Prostate gland (tissue), 2 donors: ENCODE measurements at regions not wholly inside any gene's neighbourhood (a gene's known extent, or its start where the extent isn't known, plus 50 kb on each side); places are given as distances from the start of the nearest gene placed in this dataset.
A peak's percentile ranks its signal among the peaks of the same experiment; 100 is the strongest.

Experiments
- DNase-seq: peaks from one replicate; pipeline ENCODE4 v3.0.0-alpha.2; 2019; ENCODE audit warnings: low spot score
- H3K27ac ChIP-seq, 2 donors: fragments of 200-600 bp; sonication (generic); 2 replicates each; pipeline ENCODE4 v1.5.1; 2017 to 2019
- H3K27me3 ChIP-seq: fragments of 200-600 bp; sonication (generic); replicated peaks from 2 replicates; pipeline ENCODE4 v1.5.1; 2019; ENCODE audit not compliant: insufficient read depth
- H3K36me3 ChIP-seq, 2 donors: fragments of 200-600 bp; sonication (generic); 1 replicate in 1 of 2; 2 replicates in 1 of 2; pipeline versions ENCODE4 v1.5.1 to v1.8.1; 2017 to 2019
- H3K4me1 ChIP-seq: fragments of 200-600 bp; sonication (generic); replicated peaks from 2 replicates; pipeline ENCODE4 v1.5.1; 2019
- H3K4me3 ChIP-seq, 2 donors: fragments of 200-600 bp; sonication (generic); 2 replicates each; pipeline ENCODE4 v1.5.1; 2017 to 2019
- H3K9me3 ChIP-seq: fragments of 200-600 bp; sonication (generic); 2 replicates; pipeline ENCODE4 v1.5.1; 2017
- CTCF ChIP-seq, 4 experiments: fragments of 200-600 bp in 2 of 4; fragments of 450-650 bp in 2 of 4; sonication (generic) in 2 of 4; IDR thresholded peaks; 1 replicate in 3 of 4; 2 replicates in 1 of 4; pipeline ENCODE4 v1.5.1; 2016 to 2019; ENCODE audit warnings: antibody characterized with exemption in 4 of 4, mild to moderate bottlenecking in 2 of 4, moderate library complexity in 2 of 4
- POLR2A ChIP-seq: fragments of 450-650 bp; IDR thresholded peaks from one replicate; pipeline ENCODE4 v1.6.1; 2016; ENCODE audit warnings: antibody characterized with exemption, mild to moderate bottlenecking
- POLR2AphosphoS5 ChIP-seq: sonication (generic); formaldehyde crosslinking; IDR thresholded peaks from one replicate; pipeline ENCODE4 v1.6.1; 2017; ENCODE audit warnings: antibody characterized with exemption
- WGBS: methylation state at CpG from one replicate; pipeline ENCODE4 v1.1.5; 2018; 5-methylcytosine and 5-hydroxymethylcytosine counted together
- intact Hi-C: fragments of 100-400 bp; cut with DNase I; formaldehyde crosslinking; loops from one replicate; pipeline ENCODE4 v1.14.2; 2022

- intact Hi-C loops: no loop called here
- TF ChIP-seq POLR2A (no peak), POLR2AphosphoS5 (peak; percentile 52), CTCF (IDR thresholded peaks at IDR 0.05) (no peak)
- Histone ChIP-seq H3K27ac (no peak overlapping the region), H3K4me3 (no peak overlapping the region), H3K27me3 (no peaks in the 10 kb centered on the region), H3K36me3 (no peaks in the 10 kb centered on the region), H3K9me3 (no peaks in the 10 kb centered on the region), H3K4me1 (no peaks in the 10 kb centered on the region)
- no peak for DNase-seq
- WGBS: 28% methylated on average over 2 of the region's 2 CpGs
Observed at GRCh38 chr9:24132244-24132643, 306.2 kb upstream of the ELAVL2 start.

GRCh38 chr9:24127519-24127918, 301.5 kb upstream of the ELAVL2 start:
- H3K27me3 ChIP-seq: no peaks in the 10 kb centered on the region
- H3K36me3 ChIP-seq: no peaks in the 10 kb centered on the region
- H3K4me1 ChIP-seq: no peaks in the 10 kb centered on the region
- no peaks in the 10 kb centered on the region for H3K9me3 ChIP-seq
- intact Hi-C loops: no loop called here
- no peak for TF ChIP-seq POLR2A
- no peak for TF ChIP-seq CTCF (IDR thresholded peaks at IDR 0.05)
- no peak for TF ChIP-seq POLR2AphosphoS5
- H3K4me3 ChIP-seq: no peak overlapping the region
- H3K27ac ChIP-seq: no peak overlapping the region
- no peak for DNase-seq
- 97% methylated on average over 1 of the region's 1 CpG for WGBS

GRCh38 chr9:24118190-24118589, 292.1 kb upstream of the ELAVL2 start:
- WGBS: 78% methylated on average over 5 of the region's 5 CpGs

GRCh38 chr9:24096756-24097155, 270.7 kb upstream of the ELAVL2 start:
- 80% methylated on average over 1 of the region's 1 CpG for WGBS
- Histone ChIP-seq H3K4me1 (no peaks in the 10 kb centered on the region), H3K4me3 (no peak overlapping the region), H3K27ac (no peak overlapping the region), H3K36me3 (no peaks in the 10 kb centered on the region), H3K9me3 (no peaks in the 10 kb centered on the region), H3K27me3 (no peaks in the 10 kb centered on the region)
- DNase-seq: no peak
- TF ChIP-seq CTCF (IDR thresholded peaks at IDR 0.05): no peak
- no peak for TF ChIP-seq POLR2A
- TF ChIP-seq POLR2AphosphoS5: no peak
- intact Hi-C loops: no loop called here

More at GRCh38 chr9:24118190-24118589, 292.1 kb upstream of the ELAVL2 start:
- H3K4me1 ChIP-seq: no peaks in the 10 kb centered on the region
- H3K27me3 ChIP-seq: no peaks in the 10 kb centered on the region
- intact Hi-C loops: no loop called here
- TF ChIP-seq POLR2AphosphoS5: no peak
- H3K27ac ChIP-seq: no peak overlapping the region
- no peak for DNase-seq
- H3K9me3 ChIP-seq: no peaks in the 10 kb centered on the region
- H3K36me3 ChIP-seq: no peaks in the 10 kb centered on the region
- H3K4me3 ChIP-seq: no peak overlapping the region

- no peaks in the 10 kb centered on the region for H3K27me3 ChIP-seq
- intact Hi-C loops: no loop called here
- no peak overlapping the region for H3K4me3 ChIP-seq
- H3K9me3 ChIP-seq: no peaks in the 10 kb centered on the region
- no peaks in the 10 kb centered on the region for H3K4me1 ChIP-seq
- 70% methylated on average over 2 of the region's 2 CpGs for WGBS
- TF ChIP-seq CTCF (IDR thresholded peaks at IDR 0.05) (no peak), POLR2A (no peak), POLR2AphosphoS5 (no peak)
- H3K27ac ChIP-seq: no peak overlapping the region
- H3K36me3 ChIP-seq: no peaks in the 10 kb centered on the region
- DNase-seq: no peak
Observed at GRCh38 chr9:24095246-24095645, 269.2 kb upstream of the ELAVL2 start.

GRCh38 chr9:24090566-24090965, 264.5 kb upstream of the ELAVL2 start:
- H3K36me3 ChIP-seq: no peaks in the 10 kb centered on the region
- 89% methylated on average over 6 of the region's 6 CpGs for WGBS
- DNase-seq: no peak

More at GRCh38 chr9:24090566-24090965, 264.5 kb upstream of the ELAVL2 start:
- intact Hi-C loops: no loop called here
- Histone ChIP-seq H3K4me1 (no peaks in the 10 kb centered on the region), H3K27ac (no peak overlapping the region), H3K27me3 (no peaks in the 10 kb centered on the region), H3K9me3 (no peaks in the 10 kb centered on the region), H3K4me3 (no peak overlapping the region)
- no peak for TF ChIP-seq POLR2AphosphoS5
- no peak for TF ChIP-seq CTCF (IDR thresholded peaks at IDR 0.05)
- no peak for TF ChIP-seq POLR2A
